ENCODE measurements at regions not wholly inside any gene's neighbourhood (a gene's known extent, or its start where the extent isn't known, plus 50 kb on each side); places are given as distances from the start of the nearest gene placed in this dataset.
A peak's percentile ranks its signal among the peaks of the same experiment; 100 is the strongest.

- peak in 1 of 2 experiments; percentile 48 for DNase-seq
- Histone ChIP-seq H3K79me2 (ENCODE audit: low read depth) (no peaks in the 10 kb centered on the region), H3K27ac (no peak overlapping the region), H3F3A (ENCODE audit: insufficient read depth, low read depth) (no peaks in the 10 kb centered on the region), H3K4me1 (replicated peaks; ENCODE audit: insufficient read depth) (no peaks in the 10 kb centered on the region), H3K36me3 (ENCODE audit: low read depth) (no peaks in the 10 kb centered on the region), H3K9me2 (ENCODE audit: insufficient read depth) (no peaks in the 10 kb centered on the region), H3K27me3 (ENCODE audit: insufficient read depth, low read depth) (no peaks in the 10 kb centered on the region), H3K4me2 (no peak overlapping the region), H2AFZ (no peak overlapping the region), H4K20me1 (ENCODE audit: insufficient read depth) (no peaks in the 10 kb centered on the region), H3K9me3 (ENCODE audit: insufficient read depth, low read depth) (no peaks in the 10 kb centered on the region), H3K4me3 (no peak overlapping the region)
- ChIA-PET POLR2A (ENCODE audit: unreplicated experiment) (no interaction called here), CTCF (interaction anchor here (0.6 kb wide), 1 partner anchor 63 kb away, joined by 4 read pairs; no protein-coding TSS in a partner anchor)
- intact Hi-C loops (cut with micrococcal nuclease; ENCODE audit: unreplicated experiment) = loop anchor here (5.0 kb wide), 1 partner anchor 46 kb away; no protein-coding TSS in a partner anchor
- TF ChIP-seq, protein P1, sequence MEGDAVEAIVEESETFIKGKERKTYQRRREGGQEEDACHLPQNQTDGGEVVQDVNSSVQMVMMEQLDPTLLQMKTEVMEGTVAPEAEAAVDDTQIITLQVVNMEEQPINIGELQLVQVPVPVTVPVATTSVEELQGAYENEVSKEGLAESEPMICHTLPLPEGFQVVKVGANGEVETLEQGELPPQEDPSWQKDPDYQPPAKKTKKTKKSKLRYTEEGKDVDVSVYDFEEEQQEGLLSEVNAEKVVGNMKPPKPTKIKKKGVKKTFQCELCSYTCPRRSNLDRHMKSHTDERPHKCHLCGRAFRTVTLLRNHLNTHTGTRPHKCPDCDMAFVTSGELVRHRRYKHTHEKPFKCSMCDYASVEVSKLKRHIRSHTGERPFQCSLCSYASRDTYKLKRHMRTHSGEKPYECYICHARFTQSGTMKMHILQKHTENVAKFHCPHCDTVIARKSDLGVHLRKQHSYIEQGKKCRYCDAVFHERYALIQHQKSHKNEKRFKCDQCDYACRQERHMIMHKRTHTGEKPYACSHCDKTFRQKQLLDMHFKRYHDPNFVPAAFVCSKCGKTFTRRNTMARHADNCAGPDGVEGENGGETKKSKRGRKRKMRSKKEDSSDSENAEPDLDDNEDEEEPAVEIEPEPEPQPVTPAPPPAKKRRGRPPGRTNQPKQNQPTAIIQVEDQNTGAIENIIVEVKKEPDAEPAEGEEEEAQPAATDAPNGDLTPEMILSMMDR (conservative IDR thresholded peaks at IDR 0.05) = no peak
- TF ChIP-seq EZH2 (IDR thresholded peaks at IDR 0.05; ENCODE audit: low read depth) = no peak
- BruUV-seq (replicated peaks) = no TSS peak
Observed at GRCh38 chr21:14321042-14321441, 61.9 kb downstream of the HSPA13 start.

DNA sequence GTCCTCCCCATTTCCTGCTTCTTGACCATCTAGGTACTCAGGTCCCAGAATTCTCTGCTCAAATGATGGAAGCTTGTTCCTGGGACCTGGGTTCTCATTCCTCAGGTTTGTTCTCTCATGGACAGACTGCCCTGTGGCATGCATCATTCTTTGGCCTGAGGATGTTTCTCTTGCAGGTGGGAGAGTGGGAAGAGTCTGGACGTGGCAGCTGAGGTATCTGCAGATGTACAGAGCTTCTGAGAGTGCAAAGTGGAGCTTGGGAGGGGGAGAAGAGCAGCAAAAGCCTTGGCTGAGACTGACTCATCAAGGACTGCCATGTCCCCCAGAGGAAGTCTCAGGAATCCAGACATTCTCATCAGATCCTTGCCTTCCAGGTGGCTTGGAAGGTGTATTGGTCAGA is 63.1 kb downstream of the HSPA13 start:
- intact Hi-C loops (cut with micrococcal nuclease; ENCODE audit: unreplicated experiment) = loop anchor here (5.0 kb wide), 1 partner anchor 47 kb away; no protein-coding TSS in a partner anchor
- no peak overlapping the region for H3K4me2 ChIP-seq
- H3K4me3 ChIP-seq = no peak overlapping the region
- no peaks in the 10 kb centered on the region for H3F3A ChIP-seq (ENCODE audit: insufficient read depth, low read depth)
- no peaks in the 10 kb centered on the region for H3K4me1 ChIP-seq (replicated peaks; ENCODE audit: insufficient read depth)
- ChIA-PET POLR2A (ENCODE audit: unreplicated experiment) (no interaction called here), CTCF (no interaction called here)
- H3K27ac ChIP-seq = no peak overlapping the region
- H3K9me2 ChIP-seq (ENCODE audit: insufficient read depth) = no peaks in the 10 kb centered on the region
- no peaks in the 10 kb centered on the region for H3K27me3 ChIP-seq (ENCODE audit: insufficient read depth, low read depth)
- H3K36me3 ChIP-seq (ENCODE audit: low read depth) = no peaks in the 10 kb centered on the region
- H3K9me3 ChIP-seq (ENCODE audit: insufficient read depth, low read depth) = no peaks in the 10 kb centered on the region
- TF ChIP-seq, protein P1 (conservative IDR thresholded peaks at IDR 0.05) = no peak
- no peak for TF ChIP-seq EZH2 (IDR thresholded peaks at IDR 0.05; ENCODE audit: low read depth)
- DNase-seq = no peak
- H3K79me2 ChIP-seq (ENCODE audit: low read depth) = no peaks in the 10 kb centered on the region
- BruUV-seq (replicated peaks) = no TSS peak
- no peaks in the 10 kb centered on the region for H4K20me1 ChIP-seq (ENCODE audit: insufficient read depth)
- H2AFZ ChIP-seq = no peak overlapping the region

DNA sequence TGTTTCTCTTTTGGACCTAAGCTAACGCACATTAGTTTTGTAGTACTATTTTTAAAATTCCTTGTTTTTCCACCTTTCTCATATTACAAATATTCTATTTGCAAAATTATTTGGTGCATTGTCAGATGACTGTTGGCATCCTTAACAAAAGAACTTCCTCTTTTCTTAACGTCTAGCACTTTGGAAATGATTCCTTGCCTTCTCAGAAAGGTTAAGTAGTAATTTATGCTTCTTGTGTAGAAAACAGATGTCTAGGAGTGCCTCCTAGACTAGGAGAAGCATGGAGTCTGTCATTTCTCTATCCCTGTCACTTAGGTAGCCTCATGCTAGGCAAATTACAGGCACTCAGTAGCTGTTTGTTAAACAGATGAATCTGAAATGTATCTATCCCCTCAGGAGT is 64.4 kb downstream of the HSPA13 start:
- DNase-seq = no peak
- Histone ChIP-seq H4K20me1 (ENCODE audit: insufficient read depth) (no peaks in the 10 kb centered on the region), H3F3A (ENCODE audit: insufficient read depth, low read depth) (no peaks in the 10 kb centered on the region), H3K27me3 (ENCODE audit: insufficient read depth, low read depth) (no peaks in the 10 kb centered on the region), H3K4me1 (replicated peaks; ENCODE audit: insufficient read depth) (no peaks in the 10 kb centered on the region), H3K9me3 (ENCODE audit: insufficient read depth, low read depth) (no peaks in the 10 kb centered on the region), H3K4me3 (no peak overlapping the region), H3K4me2 (no peak overlapping the region), H3K27ac (no peak overlapping the region), H3K79me2 (ENCODE audit: low read depth) (no peaks in the 10 kb centered on the region), H3K9me2 (ENCODE audit: insufficient read depth) (no peaks in the 10 kb centered on the region), H3K36me3 (ENCODE audit: low read depth) (no peaks in the 10 kb centered on the region), H2AFZ (no peak overlapping the region)
- TF ChIP-seq, protein P1 (conservative IDR thresholded peaks at IDR 0.05) = no peak
- no peak for TF ChIP-seq EZH2 (IDR thresholded peaks at IDR 0.05; ENCODE audit: low read depth)
- ChIA-PET CTCF (no interaction called here), POLR2A (ENCODE audit: unreplicated experiment) (no interaction called here)
- no TSS peak for BruUV-seq (replicated peaks)
- intact Hi-C loops (cut with micrococcal nuclease; ENCODE audit: unreplicated experiment) = no loop called here
